ENCODE measurements at regions not wholly inside any gene's neighbourhood (a gene's known extent, or its start where the extent isn't known, plus 50 kb on each side); places are given as distances from the start of the nearest gene placed in this dataset.
"Not testable (repeated sequence)": the region's sequence is repeated elsewhere in the genome, so short reads cannot be mapped to it uniquely, and the experiment has no call there.

- Mint-ChIP-seq H3K9me3 (ENCODE audit: unreplicated experiment) (peaks cover 17% of the 10 kb centered on the region), H3K27me3 (ENCODE audit: insufficient read depth, unreplicated experiment) (no peaks in the 10 kb centered on the region), H3K27ac (ENCODE audit: unreplicated experiment) (no peak overlapping the region), H3K4me3 (ENCODE audit: unreplicated experiment) (no peak overlapping the region), H3K4me1 (ENCODE audit: low read depth, unreplicated experiment) (no peaks in the 10 kb centered on the region), H3K36me3 (ENCODE audit: insufficient read depth, unreplicated experiment) (peaks cover 21% of the 10 kb centered on the region)
- Histone ChIP-seq H3K36me3 (ENCODE audit: control insufficient read depth, insufficient read depth, low read length) (no peaks in the 10 kb centered on the region), H3K4me1 (no peaks in the 10 kb centered on the region), H3K9me3 (no peaks in the 10 kb centered on the region), H3K27me3 (replicated peaks; ENCODE audit: control insufficient read depth, insufficient read depth, low read length) (no peaks in the 10 kb centered on the region), H3K4me3 (ENCODE audit: low read depth, low read length) (no peak overlapping the region)
- TF ChIP-seq, protein P1, sequence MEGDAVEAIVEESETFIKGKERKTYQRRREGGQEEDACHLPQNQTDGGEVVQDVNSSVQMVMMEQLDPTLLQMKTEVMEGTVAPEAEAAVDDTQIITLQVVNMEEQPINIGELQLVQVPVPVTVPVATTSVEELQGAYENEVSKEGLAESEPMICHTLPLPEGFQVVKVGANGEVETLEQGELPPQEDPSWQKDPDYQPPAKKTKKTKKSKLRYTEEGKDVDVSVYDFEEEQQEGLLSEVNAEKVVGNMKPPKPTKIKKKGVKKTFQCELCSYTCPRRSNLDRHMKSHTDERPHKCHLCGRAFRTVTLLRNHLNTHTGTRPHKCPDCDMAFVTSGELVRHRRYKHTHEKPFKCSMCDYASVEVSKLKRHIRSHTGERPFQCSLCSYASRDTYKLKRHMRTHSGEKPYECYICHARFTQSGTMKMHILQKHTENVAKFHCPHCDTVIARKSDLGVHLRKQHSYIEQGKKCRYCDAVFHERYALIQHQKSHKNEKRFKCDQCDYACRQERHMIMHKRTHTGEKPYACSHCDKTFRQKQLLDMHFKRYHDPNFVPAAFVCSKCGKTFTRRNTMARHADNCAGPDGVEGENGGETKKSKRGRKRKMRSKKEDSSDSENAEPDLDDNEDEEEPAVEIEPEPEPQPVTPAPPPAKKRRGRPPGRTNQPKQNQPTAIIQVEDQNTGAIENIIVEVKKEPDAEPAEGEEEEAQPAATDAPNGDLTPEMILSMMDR (IDR thresholded peaks at IDR 0.05; ENCODE audit: insufficient read depth in 1 of 2, low read depth in 1 of 2, low read length in 1 of 2, severe bottlenecking in 1 of 2, unreplicated experiment in 1 of 2), result no peak
- DNase-seq, result no peak
- CTCF ChIA-PET, result no interaction called here
- intact Hi-C loops (cut with micrococcal nuclease; ENCODE audit: unreplicated experiment), result loop anchor here (5.0 kb wide), 1 partner anchor 281 kb away; no protein-coding TSS in a partner anchor
- no TSS peak for BruUV-seq (replicated peaks)
- POLR2A ChIA-PET, result no interaction called here
Observed at GRCh38 chr7:35908331-35909216, 107.7 kb downstream of the SEPTIN7 start.

- ChIA-PET POLR2A (interaction anchor here (0.5 kb wide), 1 partner anchor 108 kb away, joined by 6 read pairs; no protein-coding TSS in a partner anchor), CTCF (no interaction called here)
- no TSS peak for BruUV-seq (replicated peaks)
- Mint-ChIP-seq H3K4me1 (ENCODE audit: low read depth, unreplicated experiment) (no peaks in the 10 kb centered on the region), H3K27me3 (ENCODE audit: insufficient read depth, unreplicated experiment) (no peaks in the 10 kb centered on the region), H3K4me3 (ENCODE audit: unreplicated experiment) (no peak overlapping the region), H3K36me3 (ENCODE audit: insufficient read depth, unreplicated experiment) (peaks cover 13% of the 10 kb centered on the region), H3K27ac (ENCODE audit: unreplicated experiment) (no peak overlapping the region), H3K9me3 (ENCODE audit: unreplicated experiment) (peaks cover 20% of the 10 kb centered on the region)
- no peaks in the 10 kb centered on the region for H3K9me3 ChIP-seq
- H3K27me3 ChIP-seq (replicated peaks; ENCODE audit: control insufficient read depth, insufficient read depth, low read length), result no peaks in the 10 kb centered on the region
- no peaks in the 10 kb centered on the region for H3K4me1 ChIP-seq
- H3K4me3 ChIP-seq (ENCODE audit: low read depth, low read length), result no peak overlapping the region
- TF ChIP-seq, protein P1 (IDR thresholded peaks at IDR 0.05; ENCODE audit: insufficient read depth in 1 of 2, low read depth in 1 of 2, low read length in 1 of 2, severe bottlenecking in 1 of 2, unreplicated experiment in 1 of 2), result no peak
- no peaks in the 10 kb centered on the region for H3K36me3 ChIP-seq (ENCODE audit: control insufficient read depth, insufficient read depth, low read length)
- DNase-seq, result no peak
- intact Hi-C loops (cut with micrococcal nuclease; ENCODE audit: unreplicated experiment), result loop anchor here (5.0 kb wide), 1 partner anchor 283 kb away; no protein-coding TSS in a partner anchor
Observed at GRCh38 chr7:35909870-35910357, 109.1 kb downstream of the SEPTIN7 start.

- H3K4me1 Mint-ChIP-seq (ENCODE audit: low read depth, unreplicated experiment); H3K36me3 ChIP-seq (ENCODE audit: control insufficient read depth, insufficient read depth, low read length); H3K4me1 ChIP-seq; H3K9me3 ChIP-seq; H3K4me3 Mint-ChIP-seq (ENCODE audit: unreplicated experiment); intact Hi-C loops (cut with micrococcal nuclease; ENCODE audit: unreplicated experiment); BruUV-seq (replicated peaks); CTCF ChIA-PET; DNase-seq; H3K27me3 ChIP-seq (replicated peaks; ENCODE audit: control insufficient read depth, insufficient read depth, low read length); H3K36me3 Mint-ChIP-seq (ENCODE audit: insufficient read depth, unreplicated experiment); H3K27ac Mint-ChIP-seq (ENCODE audit: unreplicated experiment); H3K4me3 ChIP-seq (ENCODE audit: low read depth, low read length); POLR2A ChIA-PET; H3K27me3 Mint-ChIP-seq (ENCODE audit: insufficient read depth, unreplicated experiment): not testable (repeated sequence)
- peaks cover 20% of the 10 kb centered on the region for H3K9me3 Mint-ChIP-seq (ENCODE audit: unreplicated experiment)
Observed at GRCh38 chr7:35910621-35911020, 109.8 kb downstream of the SEPTIN7 start.

DNA sequence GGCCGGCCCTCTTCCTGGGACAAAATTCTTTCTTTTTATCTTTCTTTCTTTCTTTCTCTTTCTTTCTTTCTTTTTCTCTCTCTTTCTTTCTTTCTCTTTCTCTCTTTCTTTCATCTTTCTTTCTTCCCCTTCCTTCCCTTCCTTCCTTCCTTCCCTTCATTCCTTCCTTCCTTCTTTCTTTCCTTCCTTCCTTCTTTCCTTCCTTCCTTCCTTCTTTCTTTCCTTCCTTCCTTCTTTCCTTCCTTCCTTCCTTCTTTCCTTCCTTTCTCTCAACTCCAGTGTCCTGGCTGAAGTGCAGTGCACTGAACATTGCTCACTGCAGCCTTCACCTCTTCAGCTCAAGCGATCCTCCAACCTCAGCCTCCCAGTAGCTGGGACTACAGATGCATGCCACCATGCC, 112.5 kb downstream of the SEPTIN7 start:
- H3K4me1 Mint-ChIP-seq (ENCODE audit: low read depth, unreplicated experiment); H3K36me3 ChIP-seq (ENCODE audit: control insufficient read depth, insufficient read depth, low read length); H3K9me3 ChIP-seq; H3K4me3 Mint-ChIP-seq (ENCODE audit: unreplicated experiment); intact Hi-C loops (cut with micrococcal nuclease; ENCODE audit: unreplicated experiment); CTCF ChIA-PET; H3K27me3 ChIP-seq (replicated peaks; ENCODE audit: control insufficient read depth, insufficient read depth, low read length); BruUV-seq (replicated peaks); H3K4me3 ChIP-seq (ENCODE audit: low read depth, low read length); H3K36me3 Mint-ChIP-seq (ENCODE audit: insufficient read depth, unreplicated experiment); H3K27ac Mint-ChIP-seq (ENCODE audit: unreplicated experiment); H3K4me1 ChIP-seq; DNase-seq; POLR2A ChIA-PET; H3K27me3 Mint-ChIP-seq (ENCODE audit: insufficient read depth, unreplicated experiment): not testable (repeated sequence)
- H3K9me3 Mint-ChIP-seq (ENCODE audit: unreplicated experiment), result peaks cover 20% of the 10 kb centered on the region

- H3K36me3 ChIP-seq (ENCODE audit: control insufficient read depth, insufficient read depth, low read length); H3K4me3 Mint-ChIP-seq (ENCODE audit: unreplicated experiment); CTCF ChIA-PET; H3K27me3 ChIP-seq (replicated peaks; ENCODE audit: control insufficient read depth, insufficient read depth, low read length); H3K4me1 Mint-ChIP-seq (ENCODE audit: low read depth, unreplicated experiment); H3K4me3 ChIP-seq (ENCODE audit: low read depth, low read length); H3K36me3 Mint-ChIP-seq (ENCODE audit: insufficient read depth, unreplicated experiment); H3K9me3 ChIP-seq; BruUV-seq (replicated peaks); H3K4me1 ChIP-seq; intact Hi-C loops (cut with micrococcal nuclease; ENCODE audit: unreplicated experiment); H3K27ac Mint-ChIP-seq (ENCODE audit: unreplicated experiment); POLR2A ChIA-PET; DNase-seq; H3K27me3 Mint-ChIP-seq (ENCODE audit: insufficient read depth, unreplicated experiment): not testable (repeated sequence)
- H3K9me3 Mint-ChIP-seq (ENCODE audit: unreplicated experiment), result peaks cover 20% of the 10 kb centered on the region
Observed at GRCh38 chr7:35914214-35914613, 113.4 kb downstream of the SEPTIN7 start.
